Ishikawa (cell line): ENCODE measurements at regions not wholly inside any gene's neighbourhood (a gene's known extent, or its start where the extent isn't known, plus 50 kb on each side); places are given as distances from the start of the nearest gene placed in this dataset.

ENCODE experiments used
- CEBPB ChIP-seq: IDR thresholded peaks from 2 replicates; pipeline ENCODE4 v1.6.1; 2012
- CREB1 ChIP-seq: IDR thresholded peaks from 2 replicates; pipeline ENCODE4 v1.6.1; 2012; ENCODE audit warnings: low read depth
- EGR1 ChIP-seq: IDR thresholded peaks from 2 replicates; pipeline ENCODE4 v1.6.1; 2012
- EP300 ChIP-seq: IDR thresholded peaks from 2 replicates; pipeline ENCODE4 v1.6.1; 2012; ENCODE audit warnings: borderline replicate concordance
- FOXM1 ChIP-seq: IDR thresholded peaks from 2 replicates; pipeline ENCODE4 v1.6.1; 2012; ENCODE audit warnings: low read depth, borderline replicate concordance
- NFIC ChIP-seq: IDR thresholded peaks from 2 replicates; pipeline ENCODE4 v1.6.1; 2012
- RAD21 ChIP-seq: IDR thresholded peaks from 2 replicates; pipeline ENCODE4 v1.6.1; 2012; ENCODE audit warnings: low read depth
- TAF1 ChIP-seq: IDR thresholded peaks from 2 replicates; pipeline ENCODE4 v1.6.1; 2012; ENCODE audit warnings: low read depth, mild to moderate bottlenecking
- TCF12 ChIP-seq: IDR thresholded peaks from 2 replicates; pipeline ENCODE4 v1.6.1; 2012; ENCODE audit warnings: low read depth
- TEAD4 ChIP-seq: IDR thresholded peaks from 2 replicates; pipeline ENCODE4 v1.6.1; 2012
- YY1 ChIP-seq: IDR thresholded peaks from 2 replicates; pipeline ENCODE4 v1.6.1; 2012; ENCODE audit warnings: low read depth
- ZBTB7A ChIP-seq: IDR thresholded peaks from 2 replicates; pipeline ENCODE4 v1.6.1; 2012; ENCODE audit warnings: low read depth
- TF ChIP-seq, protein P1 (sequence below): IDR thresholded peaks from 2 replicates; pipeline ENCODE4 v1.6.1; 2012
- TF ChIP-seq, protein P2 (sequence below): IDR thresholded peaks from 2 replicates; pipeline ENCODE4 v1.6.1; 2012
- TF ChIP-seq, protein P3 (sequence below): IDR thresholded peaks from 2 replicates; pipeline ENCODE4 v1.6.1; 2012; ENCODE audit warnings: low read depth, mild to moderate bottlenecking

DNA sequence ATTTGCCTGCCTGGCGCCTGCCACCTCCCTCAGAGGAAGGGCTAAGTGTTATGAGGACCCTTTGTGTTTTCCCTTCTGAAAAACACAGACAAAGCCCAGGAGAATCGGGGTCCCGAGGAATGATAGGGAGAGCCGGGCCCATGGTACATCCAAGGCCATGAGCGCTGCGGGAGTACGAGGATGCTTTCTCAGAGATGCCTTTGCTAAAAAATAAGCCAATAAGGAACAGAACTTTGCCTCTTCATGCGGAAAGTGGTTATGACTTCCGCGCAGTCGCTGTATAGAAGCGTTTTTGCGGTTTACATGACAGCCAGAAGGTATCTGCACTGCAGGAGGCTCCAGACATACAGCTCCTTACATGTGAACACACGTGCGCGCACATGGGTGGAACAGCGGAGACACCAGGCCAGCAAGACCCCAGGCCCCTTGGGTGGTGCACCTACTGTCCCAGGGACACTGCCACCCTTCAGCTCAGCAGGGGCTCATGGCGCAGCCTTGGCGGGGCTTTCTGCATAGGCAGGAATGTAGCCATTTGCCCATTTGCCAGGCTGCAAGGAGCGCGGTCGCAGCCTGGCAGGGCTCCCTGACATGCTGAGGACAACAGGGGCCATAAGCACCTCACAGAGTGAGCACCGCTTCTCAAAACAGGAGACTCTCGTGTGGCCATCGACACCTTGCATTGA, 252.4 kb upstream of the SALL3 start:
- TF ChIP-seq NFIC (no peak), YY1 (no peak)

DNA sequence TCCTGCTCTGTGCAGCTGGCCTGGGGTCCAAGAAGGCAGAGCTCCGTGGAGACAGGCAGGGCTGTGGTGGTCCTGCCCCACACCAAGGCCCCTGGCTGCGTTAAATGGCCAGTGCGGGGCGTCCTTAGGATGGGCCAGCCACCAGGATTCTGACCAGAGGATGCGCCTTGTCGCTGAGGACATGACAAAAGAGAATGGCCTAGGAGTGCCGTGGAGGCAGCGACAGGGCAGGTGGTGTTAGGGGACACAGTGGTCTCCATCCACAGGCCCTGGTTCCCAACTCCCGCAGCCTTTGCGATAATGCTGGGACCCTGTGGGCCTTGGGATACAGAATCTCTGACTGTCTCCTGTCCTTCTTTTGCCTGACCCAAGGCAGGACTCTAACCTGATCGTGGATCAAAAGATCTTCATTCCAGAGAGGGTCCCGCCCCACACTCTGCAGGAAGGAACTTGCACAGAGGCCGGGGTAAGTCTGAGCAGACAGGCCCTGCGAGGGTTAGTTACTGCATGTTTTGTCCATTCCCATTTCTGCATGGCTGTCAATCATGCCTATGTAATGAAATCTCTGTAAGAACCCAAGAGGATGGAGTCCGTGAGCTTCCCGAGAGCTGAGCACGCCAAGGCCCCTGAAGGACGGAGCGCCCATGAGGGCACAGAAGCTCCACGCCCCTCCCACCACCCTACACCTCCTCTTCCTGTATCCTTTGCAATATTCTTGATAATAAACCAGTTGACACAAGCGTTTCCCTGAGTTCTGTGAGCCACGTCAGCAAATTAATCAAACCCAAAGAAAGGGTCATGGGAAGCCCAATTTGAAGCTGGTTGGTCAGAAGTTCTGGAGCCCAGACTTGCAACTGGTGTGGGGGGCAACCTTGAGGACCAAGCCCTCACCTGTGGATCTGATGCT, 251.5 kb upstream of the SALL3 start:
- TF ChIP-seq EP300: no peak
- no peak for TF ChIP-seq TEAD4
- TF ChIP-seq CEBPB: no peak
- no peak for TF ChIP-seq TCF12
- TF ChIP-seq, protein P1, sequence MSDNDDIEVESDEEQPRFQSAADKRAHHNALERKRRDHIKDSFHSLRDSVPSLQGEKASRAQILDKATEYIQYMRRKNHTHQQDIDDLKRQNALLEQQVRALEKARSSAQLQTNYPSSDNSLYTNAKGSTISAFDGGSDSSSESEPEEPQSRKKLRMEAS: no peak
- no peak for TF ChIP-seq CREB1
- no peak for TF ChIP-seq YY1
- TF ChIP-seq TAF1: no peak
- no peak for TF ChIP-seq RAD21

DNA sequence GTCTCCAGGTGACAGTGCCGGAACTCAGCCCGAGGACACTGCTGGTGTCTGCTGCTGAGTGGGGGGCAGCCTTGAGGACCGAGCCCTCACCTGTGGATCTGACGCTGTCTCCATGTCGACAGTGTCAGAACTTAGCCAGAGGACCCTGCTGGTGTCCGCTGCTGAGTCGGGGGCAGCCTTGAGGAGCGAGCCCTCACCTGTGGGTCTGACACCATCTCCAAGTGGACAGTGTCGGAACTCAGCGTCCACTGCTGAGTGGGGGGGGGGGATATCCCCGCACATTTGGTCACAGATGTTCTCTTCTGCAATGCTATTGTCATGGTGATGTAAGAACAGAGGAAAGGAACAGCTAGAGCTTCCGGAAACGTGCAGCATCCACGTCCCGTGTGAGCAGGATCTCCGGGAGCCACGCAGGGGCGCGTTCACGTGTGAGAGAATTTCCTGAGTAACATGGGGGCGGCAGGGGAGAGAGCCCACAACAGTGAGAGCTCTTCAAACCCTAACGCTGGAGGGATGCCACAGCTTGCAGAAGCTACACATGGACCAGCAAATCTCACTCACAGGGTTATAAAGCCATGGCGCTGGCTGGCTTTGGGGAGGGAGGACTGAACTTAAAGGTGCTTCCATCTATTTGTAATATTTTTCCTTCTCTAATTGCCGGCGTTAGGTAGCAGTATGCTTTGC, 250.7 kb upstream of the SALL3 start:
- TF ChIP-seq YY1: no peak
- no peak for TF ChIP-seq ZBTB7A
- TF ChIP-seq, protein P2, sequence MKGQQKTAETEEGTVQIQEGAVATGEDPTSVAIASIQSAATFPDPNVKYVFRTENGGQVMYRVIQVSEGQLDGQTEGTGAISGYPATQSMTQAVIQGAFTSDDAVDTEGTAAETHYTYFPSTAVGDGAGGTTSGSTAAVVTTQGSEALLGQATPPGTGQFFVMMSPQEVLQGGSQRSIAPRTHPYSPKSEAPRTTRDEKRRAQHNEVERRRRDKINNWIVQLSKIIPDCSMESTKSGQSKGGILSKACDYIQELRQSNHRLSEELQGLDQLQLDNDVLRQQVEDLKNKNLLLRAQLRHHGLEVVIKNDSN: no peak
- TF ChIP-seq, protein P1: no peak
- no peak for TF ChIP-seq TEAD4
- TF ChIP-seq CEBPB: no peak
- no peak for TF ChIP-seq NFIC
- TF ChIP-seq TAF1: no peak
- TF ChIP-seq, protein P3, sequence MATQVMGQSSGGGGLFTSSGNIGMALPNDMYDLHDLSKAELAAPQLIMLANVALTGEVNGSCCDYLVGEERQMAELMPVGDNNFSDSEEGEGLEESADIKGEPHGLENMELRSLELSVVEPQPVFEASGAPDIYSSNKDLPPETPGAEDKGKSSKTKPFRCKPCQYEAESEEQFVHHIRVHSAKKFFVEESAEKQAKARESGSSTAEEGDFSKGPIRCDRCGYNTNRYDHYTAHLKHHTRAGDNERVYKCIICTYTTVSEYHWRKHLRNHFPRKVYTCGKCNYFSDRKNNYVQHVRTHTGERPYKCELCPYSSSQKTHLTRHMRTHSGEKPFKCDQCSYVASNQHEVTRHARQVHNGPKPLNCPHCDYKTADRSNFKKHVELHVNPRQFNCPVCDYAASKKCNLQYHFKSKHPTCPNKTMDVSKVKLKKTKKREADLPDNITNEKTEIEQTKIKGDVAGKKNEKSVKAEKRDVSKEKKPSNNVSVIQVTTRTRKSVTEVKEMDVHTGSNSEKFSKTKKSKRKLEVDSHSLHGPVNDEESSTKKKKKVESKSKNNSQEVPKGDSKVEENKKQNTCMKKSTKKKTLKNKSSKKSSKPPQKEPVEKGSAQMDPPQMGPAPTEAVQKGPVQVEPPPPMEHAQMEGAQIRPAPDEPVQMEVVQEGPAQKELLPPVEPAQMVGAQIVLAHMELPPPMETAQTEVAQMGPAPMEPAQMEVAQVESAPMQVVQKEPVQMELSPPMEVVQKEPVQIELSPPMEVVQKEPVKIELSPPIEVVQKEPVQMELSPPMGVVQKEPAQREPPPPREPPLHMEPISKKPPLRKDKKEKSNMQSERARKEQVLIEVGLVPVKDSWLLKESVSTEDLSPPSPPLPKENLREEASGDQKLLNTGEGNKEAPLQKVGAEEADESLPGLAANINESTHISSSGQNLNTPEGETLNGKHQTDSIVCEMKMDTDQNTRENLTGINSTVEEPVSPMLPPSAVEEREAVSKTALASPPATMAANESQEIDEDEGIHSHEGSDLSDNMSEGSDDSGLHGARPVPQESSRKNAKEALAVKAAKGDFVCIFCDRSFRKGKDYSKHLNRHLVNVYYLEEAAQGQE: no peak
- no peak for TF ChIP-seq EGR1
- no peak for TF ChIP-seq TCF12
- no peak for TF ChIP-seq CREB1
- TF ChIP-seq RAD21: no peak
- TF ChIP-seq EP300: no peak
- TF ChIP-seq FOXM1: no peak

DNA sequence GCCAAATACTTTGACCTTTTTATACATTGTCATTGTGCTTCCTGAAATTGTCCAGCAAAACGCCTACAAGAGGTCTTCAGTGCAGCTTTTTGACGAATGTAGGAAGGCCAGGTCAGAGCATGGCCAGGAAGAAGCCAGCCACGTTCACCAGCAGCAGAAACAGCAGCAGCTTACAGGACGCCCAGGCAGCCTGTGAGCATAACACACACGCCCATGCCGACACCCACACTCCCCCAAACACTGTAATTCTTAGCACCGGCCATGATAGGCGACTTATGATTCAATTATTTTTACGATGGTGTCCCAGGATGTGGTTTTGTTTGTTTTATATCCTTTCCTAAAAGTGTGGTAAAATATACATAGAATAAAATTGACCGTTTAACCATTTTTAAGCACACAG, 249.1 kb upstream of the SALL3 start:
- TF ChIP-seq YY1 (no peak), EP300 (no peak), CREB1 (no peak), NFIC (no peak), TAF1 (no peak)
- TF ChIP-seq, protein P1: no peak

DNA sequence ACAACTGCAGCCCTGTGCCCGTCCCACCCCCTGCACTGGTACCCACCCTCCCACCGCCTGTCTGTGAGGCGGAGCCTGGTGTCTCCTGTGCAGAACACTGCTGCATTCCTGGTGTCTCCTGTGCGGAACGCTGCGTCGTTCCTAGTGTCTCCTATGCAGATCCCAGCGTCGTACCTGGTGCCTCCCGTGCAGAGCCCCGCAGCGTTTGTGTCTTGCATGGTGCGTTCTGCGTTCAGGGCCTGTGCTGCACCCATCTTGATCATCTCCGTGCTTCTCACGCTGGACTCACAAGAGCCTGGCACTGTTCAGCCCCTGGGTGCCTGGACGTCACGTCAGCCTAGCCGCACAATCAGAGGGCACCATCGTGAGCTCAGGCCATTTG, 248.6 kb upstream of the SALL3 start:
- TF ChIP-seq, protein P3: no peak
- TF ChIP-seq TCF12 (no peak), CREB1 (no peak), RAD21 (no peak), NFIC (no peak), TAF1 (no peak), CEBPB (no peak), ZBTB7A (no peak), EGR1 (no peak), YY1 (no peak), TEAD4 (no peak), EP300 (no peak), FOXM1 (no peak)
- TF ChIP-seq, protein P2: no peak
- TF ChIP-seq, protein P1: no peak
